HG02798 (cell line): ENCODE measurements at regions not wholly inside any gene's neighbourhood (a gene's known extent, or its start where the extent isn't known, plus 50 kb on each side); places are given as distances from the start of the nearest gene placed in this dataset.
"Not testable (repeated sequence)": the region's sequence is repeated elsewhere in the genome, so short reads cannot be mapped to it uniquely, and the experiment has no call there.

Experiments
- ATAC-seq: cut with Tn5 transposase; IDR thresholded peaks from one replicate; pipeline ENCODE4 v1.9.1; 2021; ENCODE audit warnings: mild to moderate bottlenecking; ENCODE audit not compliant: unreplicated experiment, poor library complexity

DNA sequence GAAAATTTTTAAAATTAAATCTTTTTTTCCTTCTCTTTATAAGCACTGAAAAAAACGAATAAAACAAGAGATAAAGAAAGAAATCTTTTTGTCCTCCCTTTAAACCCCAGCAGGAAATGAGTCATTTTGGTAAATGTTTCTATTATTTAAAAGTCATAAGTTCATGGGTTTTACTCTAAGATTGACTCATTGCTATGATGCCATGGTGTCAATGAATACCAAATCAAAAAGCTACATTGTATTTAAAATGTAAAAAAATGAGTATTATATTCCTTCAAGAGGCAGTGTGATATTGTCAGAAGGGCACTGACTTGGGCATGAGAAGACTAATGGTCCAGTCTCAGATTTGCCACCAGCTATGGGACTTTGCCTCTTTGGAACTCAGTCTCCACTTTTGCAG is 303.4 kb upstream of the DNAJC19 start:
- no peak for ATAC-seq

DNA sequence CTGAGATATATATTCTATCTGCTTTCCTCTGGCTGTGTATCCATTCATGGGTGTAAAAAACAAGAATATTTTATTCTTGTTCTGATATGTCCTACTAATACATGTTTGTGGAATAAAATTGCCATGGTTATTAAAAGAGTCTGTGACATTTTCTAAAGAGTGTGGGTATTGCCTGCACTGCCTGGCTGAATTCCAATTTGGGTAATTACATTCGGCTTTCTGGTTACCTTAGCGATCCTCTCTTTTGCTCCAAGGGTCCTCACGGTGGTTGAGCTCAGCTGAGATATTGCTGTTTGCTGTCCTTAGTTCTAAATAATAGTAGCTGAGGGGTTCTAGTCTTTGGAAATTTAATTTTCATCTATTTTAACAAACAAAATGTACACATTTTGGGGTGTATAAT is 301.4 kb upstream of the DNAJC19 start:
- ATAC-seq, result no peak

DNA sequence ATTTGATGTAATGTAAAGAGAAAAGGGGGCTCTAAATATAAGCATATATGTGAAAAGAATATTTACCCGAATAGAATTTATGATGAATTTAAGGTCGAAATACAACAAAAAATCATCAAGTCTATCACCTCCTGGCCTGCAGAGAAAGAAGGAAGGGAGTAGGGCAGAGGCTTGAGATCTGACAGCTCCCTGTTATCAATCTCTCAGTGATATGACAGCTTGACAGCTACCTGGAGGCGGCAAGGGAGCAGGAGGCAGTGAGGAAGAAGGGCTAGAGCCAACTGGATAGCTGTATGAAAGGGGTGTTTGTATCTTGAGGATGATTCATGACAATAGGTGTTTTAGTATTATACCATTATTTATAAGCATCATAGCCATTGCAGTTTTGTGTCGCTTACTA is 299.8 kb upstream of the DNAJC19 start:
- ATAC-seq, result no peak

DNA sequence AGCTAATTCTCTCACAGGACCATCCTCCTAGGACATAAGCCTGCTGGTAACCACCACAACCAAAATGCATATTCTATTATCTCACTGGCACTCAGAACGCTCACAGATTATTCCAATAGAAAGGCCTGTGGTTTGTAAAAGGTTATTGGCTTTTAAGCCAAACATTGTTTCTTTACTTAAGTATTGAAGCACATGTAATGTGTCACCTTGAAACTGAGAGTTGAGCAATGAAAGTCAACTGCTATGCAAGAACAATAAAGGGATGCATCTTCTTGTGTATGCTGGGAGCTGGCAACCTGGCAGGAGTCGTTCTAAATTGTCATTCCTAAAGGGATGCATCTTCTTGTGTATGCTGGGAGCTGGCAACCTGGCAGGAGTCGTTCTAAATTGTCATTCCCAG is 298.6 kb upstream of the DNAJC19 start:
- ATAC-seq, result no peak

DNA sequence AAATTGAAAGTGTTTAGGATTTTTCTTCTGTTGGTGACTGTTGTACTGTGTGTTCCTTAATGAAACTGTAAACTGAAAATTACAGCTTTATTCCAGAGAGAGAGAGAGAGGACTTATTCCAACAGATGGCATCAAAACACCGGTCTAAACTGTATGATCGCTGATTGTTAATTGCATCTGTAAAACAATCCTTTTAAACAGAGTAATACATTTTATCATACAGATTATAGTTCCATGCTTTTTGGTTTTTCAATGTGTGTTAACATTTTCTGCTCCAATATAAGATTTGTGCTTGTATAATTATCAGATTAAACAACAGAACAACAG is 289.7 kb upstream of the DNAJC19 start:
- no peak for ATAC-seq

DNA sequence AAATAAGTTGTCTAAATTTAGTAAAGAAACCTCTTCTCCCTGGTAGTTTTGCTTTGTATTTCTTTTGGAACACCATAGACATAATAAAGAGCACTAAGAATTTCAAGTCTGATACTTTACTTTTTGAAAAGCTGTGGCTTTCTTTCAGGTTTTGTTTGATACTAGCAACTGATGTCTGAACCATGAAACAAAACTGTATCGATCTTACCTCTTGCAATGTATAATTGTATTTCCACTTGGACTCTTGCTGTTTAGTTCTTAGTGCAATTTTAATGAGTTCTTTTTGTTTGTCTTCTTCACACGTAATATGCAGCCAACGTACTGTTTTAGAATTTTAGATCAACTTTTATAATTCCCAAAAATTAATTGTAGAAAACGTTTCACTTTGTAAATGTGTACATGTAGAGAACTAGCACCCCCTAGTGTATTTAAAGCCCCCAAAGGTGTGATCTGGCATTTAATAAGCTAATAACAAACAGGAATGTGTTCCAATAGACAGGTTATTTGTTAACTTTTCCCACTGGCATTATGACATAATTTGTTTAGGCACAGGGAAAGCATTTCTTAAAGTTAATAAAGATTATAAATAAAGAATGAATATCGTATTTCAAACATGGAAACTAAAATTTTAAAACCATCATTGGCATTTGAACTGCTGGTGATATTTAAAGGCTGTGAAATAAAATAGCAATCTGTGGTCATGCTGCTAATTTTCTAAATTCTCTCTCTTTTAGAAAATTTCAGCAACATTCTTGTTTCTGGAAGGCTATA is 289.1 kb upstream of the DNAJC19 start:
- no peak for ATAC-seq

DNA sequence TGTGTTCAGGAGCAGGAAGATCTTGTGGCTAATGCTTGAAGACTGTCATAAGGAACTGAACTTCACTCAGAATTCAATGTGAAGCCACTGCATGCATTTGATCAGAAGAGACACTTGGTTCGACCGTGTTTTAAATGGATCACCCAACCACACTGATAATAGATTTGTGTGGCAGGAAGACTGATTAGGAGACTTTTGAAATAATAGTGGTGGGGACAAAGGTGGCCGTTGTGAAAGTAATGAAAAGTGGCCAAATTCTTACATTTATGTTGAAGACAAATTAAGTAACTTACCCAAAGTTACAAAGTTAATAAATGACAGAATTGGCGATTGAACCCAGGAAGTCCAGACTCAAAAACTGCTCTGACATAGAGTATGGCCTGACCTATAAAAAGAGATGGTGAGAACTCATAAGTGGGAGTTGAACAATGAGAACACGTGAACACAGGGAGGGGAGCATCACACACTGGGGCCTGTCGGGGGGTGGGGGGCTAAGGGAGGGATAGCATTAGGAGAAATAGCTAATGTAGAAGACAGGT is 286.9 kb upstream of the DNAJC19 start:
- ATAC-seq, result no peak

DNA sequence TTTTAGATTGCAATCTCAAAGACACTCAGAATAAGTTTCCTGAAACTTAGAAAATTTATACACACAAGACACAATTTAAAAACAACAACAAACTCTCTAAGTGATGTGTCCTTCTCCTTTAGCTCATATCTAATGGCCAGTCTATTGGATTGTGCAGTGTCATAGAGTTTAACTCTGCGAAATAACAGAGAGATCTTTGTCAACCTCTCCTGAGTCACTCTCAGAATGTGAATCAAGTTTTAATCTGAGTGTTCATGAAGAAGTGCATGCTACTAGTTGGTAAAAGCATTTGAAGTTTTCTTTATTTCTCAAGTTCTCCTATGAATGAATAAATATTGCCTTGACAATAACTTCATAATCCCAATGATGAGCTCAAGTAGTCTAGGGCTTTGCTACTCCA is 284.5 kb upstream of the DNAJC19 start:
- no peak for ATAC-seq

DNA sequence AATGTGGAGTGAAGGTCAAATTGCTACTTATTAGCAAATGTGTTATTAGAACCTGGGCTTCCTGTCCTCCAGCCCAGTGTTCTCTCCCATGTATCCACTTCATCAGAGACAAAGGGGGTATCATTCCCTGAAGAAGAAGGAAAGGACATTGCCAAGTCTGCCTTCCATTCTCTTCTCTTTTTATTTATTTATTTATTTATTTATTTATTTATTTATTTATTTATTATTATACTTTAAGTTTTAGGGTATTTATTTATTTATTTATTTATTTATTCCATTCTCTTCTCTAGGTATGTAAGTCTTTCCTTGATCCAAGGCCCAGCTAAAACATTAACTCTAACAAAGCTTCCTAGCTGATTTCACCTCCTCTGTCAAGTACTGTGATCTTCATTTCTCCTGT is 277.8 kb upstream of the DNAJC19 start:
- no peak for ATAC-seq

DNA sequence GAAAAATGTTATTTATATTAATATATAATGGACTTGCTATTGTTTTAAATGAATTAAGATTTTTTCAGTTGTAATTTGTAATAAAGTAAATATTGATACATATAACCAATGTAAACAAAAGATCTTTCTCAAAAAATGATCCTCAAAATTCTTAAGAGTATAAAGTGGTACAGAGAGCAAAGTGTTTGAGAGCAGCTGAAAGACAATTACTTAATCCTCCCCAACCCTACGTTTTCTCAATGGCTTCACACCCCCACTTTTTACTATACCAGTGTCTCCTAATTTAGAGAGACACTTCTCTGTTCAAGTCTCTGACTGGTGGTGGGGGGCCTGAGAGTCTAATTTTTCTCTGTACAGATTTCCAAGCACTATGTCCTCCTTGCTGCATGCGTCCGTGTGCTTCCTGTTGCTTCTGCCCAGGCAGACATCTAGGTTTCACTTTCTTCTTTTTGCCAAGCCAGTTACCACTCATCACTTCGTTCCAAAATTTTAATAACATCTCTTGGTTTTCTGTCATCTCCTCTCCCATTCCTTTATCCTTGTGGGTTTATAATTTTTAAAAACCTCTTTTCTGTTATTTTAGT is 276.3 kb upstream of the DNAJC19 start:
- ATAC-seq, result peak; percentile 84

DNA sequence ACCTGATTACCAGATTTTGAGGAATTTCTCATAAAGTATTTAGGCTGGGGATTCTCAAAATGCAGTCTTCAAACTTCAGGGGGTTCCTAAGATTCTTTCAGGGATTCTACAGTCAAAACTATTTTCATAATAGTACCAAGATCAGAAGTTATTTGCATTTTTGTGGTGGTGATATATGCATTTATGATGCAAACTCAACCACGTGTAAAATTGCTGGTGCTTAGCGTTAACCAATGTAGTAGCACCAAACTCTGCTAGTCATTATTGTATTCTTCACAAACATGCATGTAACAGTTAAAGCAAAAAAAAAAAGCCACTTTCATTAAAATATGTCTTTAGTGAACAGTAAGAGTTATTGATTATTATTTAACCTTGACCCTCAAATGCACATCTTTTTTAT is 274.9 kb upstream of the DNAJC19 start:
- ATAC-seq, result no peak

DNA sequence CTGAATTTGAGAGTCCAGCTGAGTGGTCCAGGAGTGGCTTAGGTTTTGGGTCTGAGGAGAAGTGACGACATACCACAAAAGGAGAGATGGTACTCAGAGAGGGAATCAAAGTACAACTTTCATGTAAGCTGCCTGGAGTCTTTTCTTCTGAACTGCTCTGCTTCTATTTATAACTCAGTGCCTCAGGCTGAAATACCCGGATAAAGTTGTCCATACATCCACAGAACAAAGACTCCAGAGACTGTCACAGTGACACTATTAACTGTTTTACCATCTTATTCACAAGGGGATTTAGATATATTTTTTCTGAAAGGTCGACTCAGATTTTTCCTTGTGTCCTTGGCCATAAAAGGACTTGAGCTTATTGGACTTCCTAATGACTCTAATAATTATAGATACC is 264.3 kb upstream of the DNAJC19 start:
- ATAC-seq, result no peak

DNA sequence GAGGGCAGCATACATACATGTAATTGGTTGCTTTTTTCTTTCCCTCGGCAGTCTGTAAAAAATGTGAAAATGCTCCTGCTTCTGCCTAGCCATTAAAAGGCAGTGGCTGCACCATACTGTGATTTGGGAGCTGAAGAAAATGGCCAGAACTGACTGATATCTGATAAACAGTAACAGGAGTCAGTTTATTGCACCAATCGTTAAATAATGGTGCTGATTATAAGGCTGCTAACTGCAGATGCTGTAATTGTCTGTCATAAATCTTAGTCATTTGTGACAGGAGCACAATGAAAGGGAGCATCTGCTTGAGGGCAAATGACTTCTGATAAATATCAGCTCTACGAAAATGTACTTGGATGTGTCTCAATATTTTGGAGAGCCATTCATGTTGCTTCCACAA is 263.1 kb upstream of the DNAJC19 start:
- ATAC-seq, result no peak

DNA sequence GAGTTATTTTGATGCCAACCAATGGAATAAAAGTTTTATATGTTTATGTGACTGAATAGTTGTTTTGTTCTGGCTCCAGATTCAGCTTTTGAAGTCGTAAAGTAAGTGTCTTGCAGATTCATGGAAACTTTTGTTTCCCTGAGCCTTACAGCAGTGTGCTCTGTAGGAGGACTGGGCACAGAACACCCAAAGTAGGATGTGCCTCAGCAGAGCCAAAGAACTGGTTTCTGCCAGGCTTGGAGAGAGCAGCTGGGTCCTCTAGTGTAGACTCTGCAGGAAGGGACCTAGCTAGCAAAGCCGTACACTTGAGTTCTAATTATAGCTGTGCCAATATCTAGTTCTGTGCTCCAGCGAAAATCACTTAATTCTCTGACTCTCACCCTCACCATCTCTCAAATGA is 261.2 kb upstream of the DNAJC19 start:
- no peak for ATAC-seq

DNA sequence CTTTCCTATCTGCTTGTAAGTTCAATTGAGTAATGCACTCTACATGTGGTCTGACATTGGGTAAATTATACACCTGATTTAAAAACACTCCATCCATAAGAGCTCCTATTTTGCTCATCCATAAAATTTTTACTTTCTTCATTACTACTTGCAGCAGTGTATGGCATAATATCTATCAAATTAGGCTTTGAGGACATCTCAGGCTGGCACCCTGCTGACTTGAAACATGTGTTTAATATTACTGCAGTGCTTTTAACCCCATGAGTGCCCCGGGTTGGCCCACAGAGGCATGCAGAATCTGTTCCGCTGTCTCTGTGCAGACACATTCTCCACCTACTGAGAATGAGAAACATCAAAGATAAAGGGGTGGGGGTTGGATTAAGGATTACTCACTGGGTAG is 249.9 kb upstream of the DNAJC19 start:
- ATAC-seq, result no peak

DNA sequence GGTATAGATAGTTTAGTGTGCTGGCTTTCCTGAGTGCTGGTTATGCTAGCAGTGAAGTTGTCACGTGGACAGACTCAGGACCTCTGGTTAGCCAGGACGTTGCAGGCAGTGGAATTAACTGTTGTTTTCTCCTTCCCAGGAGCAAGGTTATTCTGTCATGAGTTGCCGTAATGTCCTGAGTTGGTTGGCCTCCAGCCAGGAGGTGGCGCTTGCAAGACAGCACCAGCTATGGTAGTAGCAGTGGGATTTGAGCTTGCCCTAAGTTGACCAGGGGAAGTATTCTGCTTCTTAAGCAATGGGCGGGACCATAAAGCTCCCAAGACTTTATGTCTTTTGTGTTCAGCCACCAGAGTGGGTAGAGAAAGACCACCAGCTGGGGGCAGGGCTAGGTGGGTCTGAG is 240.7 kb upstream of the DNAJC19 start:
- no peak for ATAC-seq

DNA sequence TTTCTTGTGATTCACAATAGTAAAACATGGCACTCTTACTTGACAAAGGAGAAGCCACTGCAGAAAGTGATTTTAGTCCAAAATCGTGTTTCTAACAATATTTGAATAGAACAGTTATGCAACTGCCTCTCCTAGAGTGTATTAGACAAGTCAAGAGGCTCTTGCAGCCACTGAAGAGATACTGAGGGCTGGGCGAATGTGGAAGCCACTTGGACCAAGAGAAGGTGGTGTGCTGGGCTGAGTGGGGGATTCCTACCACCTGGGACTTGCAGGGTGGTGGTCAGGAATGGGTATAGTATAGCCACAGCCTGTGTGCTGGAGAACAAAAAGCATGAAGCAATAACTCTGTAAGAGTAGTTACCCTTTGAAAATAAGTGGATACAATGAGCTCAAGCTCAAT is 223.8 kb upstream of the DNAJC19 start:
- ATAC-seq, result no peak

DNA sequence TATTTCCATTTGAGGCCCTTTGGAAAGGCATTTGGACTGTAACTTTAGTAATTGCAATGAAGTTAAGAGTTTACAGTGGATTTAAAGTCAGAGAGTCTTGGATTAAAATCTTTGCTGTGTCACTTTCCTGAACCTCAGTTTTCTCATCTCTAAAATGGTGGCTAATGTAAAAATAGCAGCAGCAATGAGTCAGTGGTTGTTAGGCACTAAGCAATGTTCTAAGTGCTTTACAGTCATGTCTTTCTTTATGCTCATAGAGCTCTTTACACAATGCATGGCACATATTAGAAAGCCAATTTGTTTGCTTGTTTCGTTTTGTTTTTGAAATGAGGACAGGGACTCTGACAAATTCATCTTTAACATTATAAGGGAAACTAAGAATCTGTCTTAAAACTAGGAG is 222.7 kb upstream of the DNAJC19 start:
- no peak for ATAC-seq

DNA sequence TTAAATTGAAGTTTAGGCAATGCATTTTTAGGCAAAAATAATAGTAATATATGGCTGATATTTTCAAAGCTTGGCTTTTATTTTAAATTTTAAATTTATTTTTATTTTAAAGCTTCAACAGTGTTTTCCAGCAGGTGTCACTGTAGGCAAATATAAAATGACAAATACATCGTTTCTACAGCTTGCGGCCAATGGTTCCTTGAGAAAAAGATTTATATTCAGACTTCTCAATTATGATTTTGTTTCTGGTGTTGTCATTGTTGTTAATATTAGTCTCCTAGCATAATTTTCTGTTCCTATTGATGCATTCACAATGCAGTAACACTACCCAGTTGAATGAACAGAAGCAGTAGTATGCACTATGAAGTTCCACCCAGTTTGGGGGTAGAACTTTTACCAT is 220.7 kb upstream of the DNAJC19 start:
- no peak for ATAC-seq

DNA sequence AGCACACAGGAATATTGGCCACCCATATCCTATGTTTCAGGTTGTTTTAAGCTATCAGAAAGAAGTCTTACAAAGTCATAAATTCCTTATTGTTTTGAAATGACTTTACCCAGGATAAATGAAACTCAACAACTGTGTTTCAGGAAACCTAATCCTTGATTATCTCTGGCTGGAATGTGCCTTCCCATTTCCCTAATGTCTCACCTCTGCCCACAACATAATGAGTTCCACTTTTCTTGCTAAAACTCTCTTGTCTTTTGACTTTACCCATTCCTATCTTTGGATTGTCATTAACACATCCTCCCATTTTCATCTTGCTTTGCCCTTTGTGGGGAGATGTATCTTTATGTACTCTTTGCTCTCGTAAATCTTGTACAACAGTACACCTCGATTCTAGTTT is 200.0 kb upstream of the DNAJC19 start:
- no peak for ATAC-seq

DNA sequence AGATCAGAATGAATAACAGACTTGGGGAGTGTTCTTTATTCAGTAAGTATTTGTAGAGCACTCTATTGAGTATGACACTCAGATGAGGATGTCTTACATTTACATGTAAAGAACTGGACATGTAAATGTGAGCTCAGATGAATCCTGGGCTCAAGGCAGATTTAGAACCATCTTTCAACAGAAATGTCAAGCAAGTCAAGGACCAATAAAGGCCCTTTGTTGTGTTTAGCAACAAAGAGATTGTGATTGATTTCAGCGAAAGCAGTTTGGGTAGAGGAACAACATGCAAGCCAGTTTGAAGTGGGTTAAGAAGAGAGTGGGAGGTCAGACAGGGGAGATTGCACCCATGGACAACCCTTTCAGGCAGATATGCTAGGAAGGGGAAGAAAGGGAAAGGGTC is 194.2 kb upstream of the DNAJC19 start:
- no peak for ATAC-seq

DNA sequence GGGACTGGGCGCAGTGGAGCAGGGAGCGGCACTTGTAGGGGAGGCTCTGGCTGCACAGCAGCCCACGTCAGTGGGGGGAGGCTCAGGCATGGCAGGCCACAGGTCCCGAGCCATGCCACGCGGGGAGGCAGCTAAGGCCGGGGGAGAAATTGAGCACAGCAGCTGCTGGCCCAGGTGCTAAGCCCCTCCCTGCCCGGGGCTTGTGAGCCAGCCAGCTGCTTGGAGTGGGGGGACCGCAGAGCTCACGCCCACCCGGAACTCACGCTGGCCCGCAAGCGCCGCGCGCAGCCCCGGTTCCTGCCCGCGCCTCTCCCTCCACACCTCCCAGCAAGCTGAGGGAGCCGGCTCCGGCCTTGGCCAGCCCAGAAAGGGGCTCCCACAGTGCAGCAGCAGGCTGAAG is 193.5 kb upstream of the DNAJC19 start:
- not testable (repeated sequence) for ATAC-seq
